H1 (cell line): ENCODE measurements at regions not wholly inside any gene's neighbourhood (a gene's known extent, or its start where the extent isn't known, plus 50 kb on each side); places are given as distances from the start of the nearest gene placed in this dataset.

Source experiments
- CTCF ChIA-PET: fragments of 300-600 bp; sonication (Branson Sonifier 250); formaldehyde crosslinking; loops from one replicate; lab custom pipeline; 2021; ENCODE audit not compliant: partially characterized antibody; lab: Charles Lee
- POLR2A ChIA-PET: fragments of 300-600 bp; sonication (Branson Sonifier 250); formaldehyde crosslinking; loops from one replicate; lab custom pipeline; 2021; ENCODE audit warnings: inconsistent platforms; ENCODE audit not compliant: partially characterized antibody; lab: Charles Lee
- DNase-seq, 2 experiments: peaks; one replicate each; pipeline versions ENCODE4 v3.0.0 to v3.0.0-alpha.2; 2010 to 2022; ENCODE audit warnings: low spot score in 2 of 2, low read depth in 1 of 2, mixed read lengths in 1 of 2
- FAIRE-seq: peaks from 2 replicates; lab custom pipeline; 2011; peaks lifted over from hg19 to GRCh38; lab: Jason Lieb, UNC
- H2AFZ ChIP-seq: 2 replicates; pipeline ENCODE4 v1.8.1; 2012; ENCODE audit warnings: low read length, inconsistent platforms
- H2AK5ac ChIP-seq: 2 replicates; pipeline ENCODE4 v1.6.1; 2013; ENCODE audit warnings: low read depth, low read length
- H2BK120ac ChIP-seq: replicated peaks from 2 replicates; pipeline ENCODE3; 2013; ENCODE audit warnings: low read depth, low read length, inconsistent platforms
- H2BK12ac ChIP-seq: 2 replicates; pipeline ENCODE4 v1.6.1; 2013; ENCODE audit warnings: low read depth, low read length
- H2BK15ac ChIP-seq: 2 replicates; pipeline ENCODE4 v1.6.1; 2013; ENCODE audit warnings: low read length
- H2BK20ac ChIP-seq: 2 replicates; pipeline ENCODE4 v1.6.1; 2013; ENCODE audit warnings: low read length
- H2BK5ac ChIP-seq: 2 replicates; pipeline ENCODE4 v1.6.1; 2013; ENCODE audit warnings: low read depth, low read length
- H3K14ac ChIP-seq: 2 replicates; pipeline ENCODE4 v1.6.1; 2013; ENCODE audit warnings: inconsistent platforms; ENCODE audit not compliant: insufficient read length
- H3K18ac ChIP-seq: 2 replicates; pipeline ENCODE4 v1.6.1; 2013; ENCODE audit warnings: low read length; ENCODE audit errors: extremely low read depth
- H3K23ac ChIP-seq: 2 replicates; pipeline ENCODE4 v1.6.1; 2013; ENCODE audit warnings: inconsistent platforms; ENCODE audit not compliant: insufficient read length
- H3K23me2 ChIP-seq: 2 replicates; pipeline ENCODE4 v1.6.1; 2013; ENCODE audit warnings: low read depth, low read length
- H3K27ac ChIP-seq: 2 replicates; pipeline ENCODE4 v1.6.1; 2011; ENCODE audit warnings: low read depth, low read length, inconsistent platforms
- H3K27me3 ChIP-seq, 4 experiments: replicated peaks in 1 of 4; 1 replicate in 1 of 4; 2 replicates in 3 of 4; pipeline versions ENCODE4 v1.6.1 to v1.8.1; 2011 to 2013; ENCODE audit warnings: low read length in 3 of 4, mild to moderate bottlenecking in 3 of 4, inconsistent platforms in 2 of 4, mixed read lengths in 2 of 4, moderate library complexity in 1 of 4; ENCODE audit not compliant: control insufficient read depth in 3 of 4, insufficient read depth in 3 of 4; ENCODE audit errors: extremely low read depth in 1 of 4
- H3K36me3 ChIP-seq, 4 experiments: 2 replicates each; pipeline versions ENCODE4 v1.6.1 to v1.8.1; 2011 to 2013; ENCODE audit warnings: mild to moderate bottlenecking in 4 of 4, low read length in 3 of 4, moderate library complexity in 2 of 4, control low read depth in 1 of 4, inconsistent platforms in 1 of 4; ENCODE audit not compliant: insufficient read depth in 4 of 4, control insufficient read depth in 2 of 4
- H3K4ac ChIP-seq: replicated peaks from 2 replicates; pipeline ENCODE3; 2013; ENCODE audit warnings: low read length, low read depth, mixed read lengths, inconsistent platforms; ENCODE audit not compliant: insufficient read length
- H3K4me1 ChIP-seq, 4 experiments: replicated peaks in 1 of 4; 1 replicate in 1 of 4; 2 replicates in 3 of 4; pipeline versions ENCODE4 v1.6.1 to v1.8.1; 2011 to 2013; ENCODE audit warnings: low read length in 3 of 4, inconsistent platforms in 2 of 4, mixed read lengths in 1 of 4; ENCODE audit not compliant: insufficient read depth in 4 of 4, control insufficient read depth in 3 of 4
- H3K4me2 ChIP-seq, 2 experiments: 2 replicates each; pipeline versions ENCODE4 v1.6.1 to v1.8.1; 2011 to 2013; ENCODE audit warnings: low read depth in 2 of 2, low read length in 2 of 2, control low read depth in 1 of 2, inconsistent platforms in 1 of 2, mild to moderate bottlenecking in 1 of 2; ENCODE audit not compliant: insufficient read depth in 1 of 2
- H3K4me3 ChIP-seq, 4 experiments: fragments of 200-600, 300-600 bp in 1 of 4; sonication (generic), shearing (Covaris generic), sonication (Bioruptor Twin) in 1 of 4; 2 replicates each; pipeline versions ENCODE4 v1.5.1 to v1.8.1; 2011 to 2016; ENCODE audit warnings: low read length in 4 of 4, low read depth in 3 of 4, control low read depth in 2 of 4, inconsistent platforms in 2 of 4, mild to moderate bottlenecking in 2 of 4, mixed read lengths in 1 of 4, moderate library complexity in 1 of 4; ENCODE audit not compliant: insufficient read depth in 2 of 4; ENCODE audit errors: extremely low read depth in 1 of 4
- H3K56ac ChIP-seq: replicated peaks from 2 replicates; pipeline ENCODE3; 2013; ENCODE audit warnings: low read depth, mild to moderate bottlenecking, mixed read lengths, low read length, inconsistent platforms; ENCODE audit not compliant: insufficient read length
- H3K79me1 ChIP-seq: 2 replicates; pipeline ENCODE4 v1.6.1; 2013; ENCODE audit warnings: low read depth, low read length, control low read depth
- H3K79me2 ChIP-seq, 2 experiments: 2 replicates each; pipeline versions ENCODE4 v1.6.1 to v1.8.1; 2012 to 2013; ENCODE audit warnings: low read length in 2 of 2, mild to moderate bottlenecking in 2 of 2, inconsistent platforms in 1 of 2; ENCODE audit not compliant: insufficient read depth in 2 of 2, control insufficient read depth in 1 of 2
- H3K9ac ChIP-seq, 4 experiments: replicated peaks in 1 of 4; 1 replicate in 1 of 4; 2 replicates in 3 of 4; pipeline versions ENCODE4 v1.6.1 to v1.8.1; 2011 to 2013; ENCODE audit warnings: low read depth in 3 of 4, low read length in 3 of 4, control low read depth in 2 of 4, mild to moderate bottlenecking in 2 of 4, moderate library complexity in 2 of 4, inconsistent platforms in 1 of 4; ENCODE audit errors: extremely low read depth in 1 of 4
- H3K9me3 ChIP-seq, 2 experiments: 2 replicates each; pipeline versions ENCODE4 v1.6.1 to v1.8.1; 2012 to 2013; ENCODE audit warnings: mild to moderate bottlenecking in 2 of 2, moderate library complexity in 2 of 2, control low read depth in 1 of 2, inconsistent platforms in 1 of 2, low read depth in 1 of 2, low read length in 1 of 2, mixed read lengths in 1 of 2; ENCODE audit not compliant: insufficient read depth in 2 of 2
- H4K20me1 ChIP-seq, 2 experiments: replicated peaks in 1 of 2; 2 replicates each; pipeline versions ENCODE3 to v1.8.1; 2011 to 2013; ENCODE audit warnings: inconsistent platforms in 2 of 2, low read length in 2 of 2, mild to moderate bottlenecking in 1 of 2; ENCODE audit not compliant: insufficient read depth in 2 of 2, control insufficient read depth in 1 of 2
- H4K5ac ChIP-seq: 2 replicates; pipeline ENCODE4 v1.6.1; 2013; ENCODE audit warnings: low read length, low read depth, mixed read lengths, inconsistent platforms; ENCODE audit not compliant: insufficient read length
- H4K8ac ChIP-seq: 2 replicates; pipeline ENCODE4 v1.8.0; 2013; ENCODE audit warnings: mild to moderate bottlenecking, moderate library complexity, low read length, inconsistent platforms; ENCODE audit not compliant: insufficient read depth; ENCODE audit errors: extremely low read depth
- H4K91ac ChIP-seq: replicated peaks from 2 replicates; pipeline ENCODE3; 2013; ENCODE audit warnings: low read length, mixed read lengths, inconsistent platforms; ENCODE audit not compliant: insufficient read length
- MAFK ChIP-seq: IDR thresholded peaks from 2 replicates; pipeline ENCODE4 v1.6.1; 2012; ENCODE audit warnings: low read depth, mild to moderate bottlenecking, improper control_type of control experiment, low read length
- SP2 ChIP-seq: IDR thresholded peaks from 2 replicates; pipeline ENCODE4 v1.6.1; 2012; ENCODE audit warnings: mild to moderate bottlenecking, low read length, inconsistent platforms

GRCh38 chr4:182062936-182063335 lies 180.3 kb upstream of the TENM3 start:
- FAIRE-seq (no peak), DNase-seq (no peak)
- H3K23me2 ChIP-seq: no peaks in the 10 kb centered on the region; the same call in 1 of the 2 replicates
- no peak overlapping the region for H3K9ac ChIP-seq
- H3K4me3 ChIP-seq: no peak overlapping the region
- no peak overlapping the region for H2AK5ac ChIP-seq
- no peak overlapping the region for H3K23ac ChIP-seq
- H3K56ac ChIP-seq: no peak overlapping the region
- H3K9me3 ChIP-seq: peaks cover 8 to 10% of the 10 kb centered on the region in 2 experiments
- no peak overlapping the region for H2BK120ac ChIP-seq
- H3K79me1 ChIP-seq: no peaks in the 10 kb centered on the region
- H2BK5ac ChIP-seq: no peak overlapping the region
- H3K18ac ChIP-seq: no peak overlapping the region
- no peaks in the 10 kb centered on the region for H3K79me2 ChIP-seq
- H2AFZ ChIP-seq: no peak overlapping the region
- H2BK12ac ChIP-seq: no peak overlapping the region
- no peak overlapping the region for H2BK15ac ChIP-seq
- ChIA-PET POLR2A (interaction anchor here (1.4 kb wide), 1 partner anchor 21 kb away, joined by 3 read pairs; no protein-coding TSS in a partner anchor), CTCF (interaction anchor here (0.7 kb wide), 1 partner anchor 11 kb away, joined by 3 read pairs; no protein-coding TSS in a partner anchor)
- H4K8ac ChIP-seq: no peak overlapping the region
- H3K27me3 ChIP-seq: no peaks in the 10 kb centered on the region
- H3K4me1 ChIP-seq: peaks cover 0 to 5% (median 2%) of the 10 kb centered on the region in 4 experiments; a peak in 3 of 7 replicates
- no peak overlapping the region for H3K4ac ChIP-seq
- H4K20me1 ChIP-seq: no peaks in the 10 kb centered on the region
- no peak overlapping the region for H4K91ac ChIP-seq
- TF ChIP-seq SP2: no peak
- peak; percentile 72; the same call in 1 of the 2 replicates for TF ChIP-seq MAFK
- peaks cover 0 to 7% (median 0%) of the 10 kb centered on the region in 4 experiments; a peak in 1 of 8 replicates for H3K36me3 ChIP-seq
- H4K5ac ChIP-seq: peak overlapping the region; percentile 69
- H3K27ac ChIP-seq: no peak overlapping the region
- no peak overlapping the region for H3K4me2 ChIP-seq
- no peak overlapping the region for H2BK20ac ChIP-seq
- H3K14ac ChIP-seq: no peak overlapping the region
